Stimulated activated CD8-positive, alpha-beta memory T cell treated with anti-CD3 and anti-CD28 coated beads, Interleukin-12 subunit alpha, Interleukin-12 subunit beta, amount 100 ng/mL, for 4 hours (primary cell): ENCODE measurements at regions not wholly inside any gene's neighbourhood (a gene's known extent, or its start where the extent isn't known, plus 50 kb on each side); places are given as distances from the start of the nearest gene placed in this dataset.
"Not testable (repeated sequence)": the region's sequence is repeated elsewhere in the genome, so short reads cannot be mapped to it uniquely, and the experiment has no call there.

ENCODE experiments used
- DNase-seq: peaks from one replicate; pipeline ENCODE4 v3.0.0-alpha.2; 2020; ENCODE audit warnings: low read depth

GRCh38 chr2:160550048-160550447 lies 56.4 kb upstream of the RBMS1 start:
- DNase-seq, result no peak

GRCh38 chr2:160551259-160551658 lies 57.7 kb upstream of the RBMS1 start:
- DNase-seq, result no peak

DNA sequence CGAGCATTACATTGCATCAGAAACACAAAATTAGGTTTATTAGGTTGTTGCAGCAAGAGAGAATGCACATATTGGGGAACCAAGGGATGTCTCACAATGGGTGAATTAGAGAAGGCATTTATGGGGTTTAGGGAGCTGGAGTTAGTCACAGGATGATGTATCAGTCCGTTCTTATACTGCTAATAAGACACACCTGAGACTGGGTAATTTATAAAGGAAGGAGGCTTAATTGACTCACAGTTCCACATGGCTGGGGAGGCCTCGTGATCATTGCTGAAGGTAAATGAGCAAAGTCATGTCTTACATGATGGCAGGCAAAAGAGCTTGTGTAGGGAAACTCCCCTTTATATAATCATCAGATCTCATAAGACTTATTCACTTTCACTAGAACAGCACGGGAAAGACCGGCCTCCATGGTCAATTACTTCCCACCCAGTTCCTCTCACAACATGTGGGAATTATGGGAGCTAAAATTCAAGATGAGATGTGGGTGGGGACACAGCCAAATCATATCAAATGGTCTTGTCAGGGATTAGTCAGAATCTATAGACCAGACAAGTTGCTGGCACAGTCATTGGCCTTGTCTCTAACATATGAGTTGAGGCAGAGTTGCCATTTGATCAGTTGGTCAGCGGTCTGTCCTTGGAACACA lies 61.9 kb upstream of the RBMS1 start:
- no peak for DNase-seq

DNA sequence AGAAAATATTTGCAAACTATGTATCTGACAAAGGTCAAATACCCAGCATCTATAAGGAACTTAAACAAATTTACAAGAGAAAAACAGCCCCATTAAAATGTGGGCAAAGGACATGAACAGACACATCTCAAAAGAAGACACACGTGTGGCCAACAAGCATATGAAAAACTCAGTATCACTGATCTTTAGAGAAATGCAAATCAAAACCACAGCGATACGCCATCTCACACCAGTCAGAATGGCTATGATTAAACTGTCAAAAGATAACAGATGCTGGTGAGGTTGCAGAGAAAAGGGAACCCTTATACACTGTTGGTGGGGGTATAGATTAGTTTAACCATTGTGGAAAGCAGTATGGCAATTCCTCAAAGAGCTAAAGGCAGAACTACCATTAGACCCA lies 64.3 kb upstream of the RBMS1 start:
- DNase-seq, result no peak

DNA sequence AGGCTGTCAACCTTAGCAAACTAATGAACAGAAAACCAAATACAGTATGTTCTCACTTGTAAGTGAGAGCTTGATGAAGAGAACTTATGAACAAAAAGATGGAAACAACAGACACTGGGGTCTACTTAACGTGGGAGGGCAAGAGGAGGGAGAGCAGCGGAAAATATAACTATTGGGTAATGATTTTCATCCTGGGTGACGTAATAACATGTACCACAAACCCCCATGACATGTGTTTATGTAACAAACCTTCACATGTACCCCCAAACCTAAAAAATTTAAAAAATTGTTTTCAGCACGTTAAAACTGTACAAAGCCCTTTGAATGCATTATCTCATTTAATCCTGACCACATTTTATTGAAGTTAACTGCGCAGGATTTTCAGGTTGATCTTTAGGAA lies 64.9 kb upstream of the RBMS1 start:
- no peak for DNase-seq

DNA sequence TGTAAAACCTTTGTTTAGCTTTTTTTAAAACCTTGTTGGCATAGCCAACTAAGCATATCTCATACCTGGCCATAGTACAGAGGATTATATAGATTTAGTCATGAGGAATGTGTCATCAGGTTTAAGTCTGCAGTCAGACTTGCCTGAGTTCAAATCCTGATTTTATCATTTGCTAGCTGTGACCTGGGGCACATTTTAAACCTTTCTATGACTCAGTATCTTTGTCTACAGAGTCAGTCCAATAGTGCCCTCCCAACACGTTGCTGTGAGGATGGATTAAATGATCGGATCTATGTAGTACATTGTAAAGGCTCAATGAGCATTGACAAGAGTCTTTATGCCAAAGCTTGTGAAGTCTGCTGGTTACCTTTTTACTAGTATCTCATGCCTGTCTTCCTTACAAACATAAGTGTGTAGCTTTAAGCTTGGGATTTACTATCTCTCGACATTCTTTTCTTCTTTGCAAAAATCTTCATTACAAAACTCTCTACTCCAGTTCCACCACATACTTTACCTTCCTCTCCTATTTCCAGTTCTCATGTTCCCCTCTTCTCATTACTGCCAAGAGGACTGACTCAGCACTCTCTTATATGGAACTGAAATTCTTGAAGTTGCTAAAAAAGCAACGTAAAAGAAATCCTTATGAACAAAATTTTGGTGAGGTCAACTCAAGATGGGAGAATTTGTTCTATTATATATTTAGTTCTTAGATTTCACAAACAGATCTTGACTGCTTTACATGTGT lies 68.1 kb upstream of the RBMS1 start:
- DNase-seq, result no peak

- DNase-seq, result no peak
These were observed 69.1 kb upstream of the RBMS1 start for GRCh38 chr2:160562730-160563129.

DNA sequence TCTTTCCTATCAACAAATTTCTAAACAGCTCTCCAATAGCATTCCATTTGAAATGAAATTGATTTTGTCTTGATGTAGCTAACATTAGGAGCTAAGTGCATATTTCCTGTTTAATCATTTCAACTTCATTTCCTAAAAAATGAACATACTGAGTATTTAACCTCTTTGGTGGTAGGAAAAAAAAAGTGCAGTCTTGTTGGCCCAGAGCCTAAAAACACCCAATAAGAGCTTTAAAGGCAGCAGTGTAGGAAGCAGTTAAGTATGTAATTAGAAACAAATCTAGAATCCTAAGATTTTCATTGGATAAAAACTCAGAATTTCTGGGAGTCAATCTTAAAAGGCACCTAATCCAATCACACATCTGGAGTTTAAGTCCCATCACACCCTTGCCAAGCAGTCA lies 71.0 kb upstream of the RBMS1 start:
- no peak for DNase-seq

- DNase-seq, result no peak
These were observed 71.7 kb upstream of the RBMS1 start for GRCh38 chr2:160565099-160565845.

DNA sequence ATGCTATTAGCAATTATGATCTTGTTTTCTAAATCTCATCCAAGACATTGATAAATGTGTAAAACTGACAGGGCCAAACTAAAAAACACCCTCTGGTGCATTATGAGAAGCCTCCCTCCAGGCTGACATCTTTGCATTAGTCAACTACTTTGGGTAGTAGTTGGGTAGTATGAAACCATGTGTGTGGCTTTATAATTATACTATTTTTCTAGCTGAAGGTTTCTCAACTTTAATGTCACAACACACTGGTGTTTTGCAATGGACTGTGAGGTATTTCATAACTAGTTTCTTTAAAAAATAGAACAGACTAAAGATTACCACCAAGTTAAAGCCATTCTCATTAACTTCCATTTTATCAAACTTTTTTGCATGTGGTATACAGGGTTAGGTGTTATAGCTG lies 73.1 kb upstream of the RBMS1 start:
- no peak for DNase-seq

GRCh38 chr2:160568856-160569255 lies 75.2 kb upstream of the RBMS1 start:
- no peak for DNase-seq

GRCh38 chr2:160570376-160570775 lies 76.8 kb upstream of the RBMS1 start:
- no peak for DNase-seq

- DNase-seq, result no peak
These were observed 81.0 kb upstream of the RBMS1 start for GRCh38 chr2:160574468-160575140.

DNA sequence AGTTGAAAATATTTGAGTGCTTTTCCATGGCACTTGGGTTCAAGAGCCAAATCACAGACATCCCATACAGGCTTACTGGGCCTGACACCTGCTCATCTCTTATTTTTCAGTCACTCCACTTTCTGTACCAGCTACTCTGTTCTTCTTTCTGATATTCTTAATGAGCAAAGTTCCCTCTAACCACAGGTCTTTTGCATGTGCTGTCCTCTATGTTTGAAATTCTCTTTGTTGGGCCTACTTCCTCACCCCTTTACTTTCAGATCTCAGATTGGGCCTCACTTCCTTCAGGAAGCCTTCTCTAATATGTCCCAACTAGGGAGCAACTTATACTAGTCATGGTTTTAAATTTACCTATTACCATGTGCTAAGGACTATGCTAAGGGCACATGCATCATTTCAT lies 81.8 kb upstream of the RBMS1 start:
- DNase-seq, result no peak

DNA sequence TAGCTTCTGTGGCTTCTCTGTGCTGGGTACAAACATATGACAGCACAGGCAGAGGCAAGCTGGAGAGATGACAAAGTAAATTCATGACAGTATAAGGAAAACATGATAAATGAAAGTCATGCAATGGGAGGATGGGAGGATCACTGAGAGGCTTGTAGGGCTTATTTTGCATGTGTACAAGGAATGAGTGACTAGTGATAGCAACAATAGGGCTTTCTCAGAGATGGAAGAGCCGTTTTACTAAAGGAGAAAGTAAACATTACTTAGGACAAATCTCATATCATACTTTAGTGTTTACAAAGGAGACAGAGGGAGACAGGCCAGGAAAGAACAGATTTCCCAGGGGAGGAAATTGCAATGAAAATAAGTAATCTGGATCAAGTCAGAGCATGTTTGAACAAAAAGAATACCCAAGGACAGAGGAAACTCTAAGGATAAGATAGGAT lies 82.5 kb upstream of the RBMS1 start:
- no peak for DNase-seq

GRCh38 chr2:160577081-160577480 lies 83.5 kb upstream of the RBMS1 start:
- not testable (repeated sequence) for DNase-seq

DNA sequence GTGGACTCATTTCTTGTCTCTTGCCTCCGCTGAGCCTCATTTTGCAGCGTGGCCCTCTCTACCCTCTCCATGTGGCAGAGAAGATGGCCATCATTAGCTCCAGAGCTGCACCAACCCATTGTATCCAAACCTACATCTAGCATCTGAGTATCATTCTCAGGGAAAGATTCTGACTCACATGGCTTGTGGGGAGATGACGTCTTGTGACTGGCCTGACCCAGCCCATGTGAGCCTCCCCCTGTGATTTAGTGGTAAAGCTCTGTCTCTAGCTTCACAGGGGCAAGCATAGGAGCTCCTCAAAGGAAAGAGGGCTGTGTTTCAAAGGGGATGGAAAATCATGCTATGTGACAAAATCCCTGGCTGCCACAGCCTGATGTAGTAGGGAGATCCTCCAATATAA lies 87.4 kb upstream of the RBMS1 start:
- no peak for DNase-seq

DNA sequence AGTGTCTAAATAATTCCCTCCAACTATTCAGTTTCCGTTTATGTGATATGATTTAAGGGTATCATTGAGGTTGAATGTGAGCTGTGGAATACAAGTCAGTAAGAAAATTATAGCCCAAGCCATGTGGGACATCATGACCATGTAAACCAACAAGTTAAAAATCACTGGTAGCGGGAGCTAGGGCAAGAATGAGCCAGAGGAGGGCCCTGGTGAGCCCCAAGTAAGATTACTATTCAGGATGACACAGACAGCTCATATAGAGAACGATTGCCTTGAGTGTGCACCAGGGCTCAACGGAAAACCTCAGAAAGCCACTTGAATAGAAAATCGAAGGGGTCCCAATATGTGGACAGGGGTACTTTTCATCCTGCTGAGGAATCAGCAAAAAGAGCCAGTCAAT lies 87.8 kb upstream of the RBMS1 start:
- DNase-seq, result no peak

GRCh38 chr2:160582081-160582480 lies 88.5 kb upstream of the RBMS1 start:
- DNase-seq, result no peak

- DNase-seq, result no peak
These were observed 89.0 kb upstream of the RBMS1 start for GRCh38 chr2:160582490-160583145.

DNA sequence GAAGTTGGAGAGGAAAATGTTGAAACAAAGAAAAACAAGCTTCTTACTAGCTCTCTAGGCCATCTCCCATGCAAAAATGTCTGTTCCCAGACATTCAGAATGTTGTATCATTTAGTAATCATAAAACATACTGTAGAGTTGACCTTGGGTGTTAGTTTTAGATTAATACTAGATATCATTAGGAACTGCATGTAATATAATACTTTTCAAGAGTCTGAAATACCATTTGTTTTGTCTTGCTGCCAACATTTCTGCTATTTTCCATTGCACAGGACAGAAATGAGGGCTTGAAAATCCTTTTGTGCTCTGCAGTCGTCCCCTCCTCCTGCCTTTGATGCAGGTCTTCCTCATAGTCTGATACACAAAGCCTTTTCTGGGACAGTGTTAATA lies 89.5 kb upstream of the RBMS1 start:
- no peak for DNase-seq
